Vagina (tissue), 2 donors: ENCODE measurements at regions not wholly inside any gene's neighbourhood (a gene's known extent, or its start where the extent isn't known, plus 50 kb on each side); places are given as distances from the start of the nearest gene placed in this dataset.

ENCODE experiments used
- DNase-seq, 2 donors: peaks; one replicate each; pipeline ENCODE4 v3.0.0-alpha.2; 2017; ENCODE audit errors: extremely low spot score in 2 of 2
- H3K27ac ChIP-seq: fragments of 200-600 bp; sonication (generic); one replicate; pipeline ENCODE4 v1.5.1; 2019
- H3K27me3 ChIP-seq: fragments of 200-600 bp; sonication (generic); one replicate; pipeline ENCODE4 v1.5.1; 2019
- H3K36me3 ChIP-seq, 2 donors: fragments of 200-600 bp; sonication (generic); one replicate each; pipeline ENCODE4 v1.5.1; 2017 to 2019
- H3K4me1 ChIP-seq: fragments of 200-600 bp; sonication (generic); one replicate; pipeline ENCODE4 v1.5.1; 2019
- H3K4me3 ChIP-seq, 2 donors: fragments of 200-600 bp; sonication (generic); 1 replicate in 1 of 2; 2 replicates in 1 of 2; pipeline ENCODE4 v1.5.1; 2016 to 2019
- H3K9me3 ChIP-seq: fragments of 200-600 bp; sonication (generic); one replicate; pipeline ENCODE4 v1.5.1; 2019
- CTCF ChIP-seq, 3 experiments: fragments of 450-650 bp in 2 of 3; fragments of 200-600 bp in 1 of 3; sonication (generic) in 1 of 3; IDR thresholded peaks; one replicate each; pipeline ENCODE4 v1.5.1; 2017 to 2019; ENCODE audit warnings: antibody characterized with exemption in 3 of 3, mild to moderate bottlenecking in 2 of 3, moderate library complexity in 2 of 3
- POLR2A ChIP-seq, 2 donors: fragments of 450-650 bp; IDR thresholded peaks; one replicate each; pipeline ENCODE4 v1.6.1; 2017; ENCODE audit warnings: antibody characterized with exemption in 2 of 2, mild to moderate bottlenecking in 2 of 2, moderate library complexity in 2 of 2
- POLR2AphosphoS5 ChIP-seq, 2 donors: sonication (generic); formaldehyde crosslinking; IDR thresholded peaks; one replicate each; pipeline ENCODE4 v1.9.0; 2017; ENCODE audit warnings: antibody characterized with exemption in 2 of 2, mild to moderate bottlenecking in 2 of 2, low read depth in 1 of 2; ENCODE audit not compliant: insufficient read depth in 1 of 2
- intact Hi-C: fragments of 100-400 bp; cut with DNase I; formaldehyde crosslinking; loops from one replicate; pipeline ENCODE4 v1.15.1; 2023

GRCh38 chr12:13890943-13891342 lies 90.5 kb downstream of the GRIN2B start:
- intact Hi-C loops: no loop called here

GRCh38 chr12:13887779-13888388 lies 93.5 kb downstream of the GRIN2B start:
- Histone ChIP-seq H3K9me3 (no peaks in the 10 kb centered on the region), H3K4me1 (no peaks in the 10 kb centered on the region), H3K36me3 (no peaks in the 10 kb centered on the region), H3K4me3 (no peak overlapping the region), H3K27ac (no peak overlapping the region), H3K27me3 (no peaks in the 10 kb centered on the region)
- TF ChIP-seq CTCF (IDR thresholded peaks at IDR 0.05): no peak
- TF ChIP-seq POLR2A (IDR thresholded peaks at IDR 0.05): no peak
- no peak for TF ChIP-seq POLR2AphosphoS5 (IDR thresholded peaks at IDR 0.05; ENCODE audit: insufficient read depth in 1 of 2, low read depth in 1 of 2)
- DNase-seq: no peak
- intact Hi-C loops: no loop called here

More at GRCh38 chr12:13890943-13891342, 90.5 kb downstream of the GRIN2B start:
- no peaks in the 10 kb centered on the region for H3K4me1 ChIP-seq
- H3K27me3 ChIP-seq: no peaks in the 10 kb centered on the region
- TF ChIP-seq POLR2AphosphoS5 (IDR thresholded peaks at IDR 0.05; ENCODE audit: insufficient read depth in 1 of 2, low read depth in 1 of 2) (no peak), POLR2A (IDR thresholded peaks at IDR 0.05) (no peak), CTCF (IDR thresholded peaks at IDR 0.05) (no peak)
- no peak overlapping the region for H3K4me3 ChIP-seq
- DNase-seq: no peak
- no peaks in the 10 kb centered on the region for H3K9me3 ChIP-seq
- H3K36me3 ChIP-seq: no peaks in the 10 kb centered on the region
- no peak overlapping the region for H3K27ac ChIP-seq

- no peak overlapping the region for H3K27ac ChIP-seq
- H3K27me3 ChIP-seq: no peaks in the 10 kb centered on the region
- DNase-seq: no peak
- no peak for TF ChIP-seq POLR2AphosphoS5 (IDR thresholded peaks at IDR 0.05; ENCODE audit: insufficient read depth in 1 of 2, low read depth in 1 of 2)
- no peak for TF ChIP-seq POLR2A (IDR thresholded peaks at IDR 0.05)
- TF ChIP-seq CTCF (IDR thresholded peaks at IDR 0.05): no peak
- H3K36me3 ChIP-seq: no peaks in the 10 kb centered on the region
- no peaks in the 10 kb centered on the region for H3K9me3 ChIP-seq
- no peak overlapping the region for H3K4me3 ChIP-seq
- no peaks in the 10 kb centered on the region for H3K4me1 ChIP-seq
- intact Hi-C loops: no loop called here
Observed at GRCh38 chr12:13882176-13882575, 99.2 kb downstream of the GRIN2B start.

GRCh38 chr12:13880613-13881012 lies 100.8 kb downstream of the GRIN2B start:
- Histone ChIP-seq H3K27me3 (no peaks in the 10 kb centered on the region), H3K4me3 (no peak overlapping the region), H3K9me3 (no peaks in the 10 kb centered on the region), H3K27ac (no peak overlapping the region), H3K4me1 (no peaks in the 10 kb centered on the region), H3K36me3 (no peaks in the 10 kb centered on the region)
- intact Hi-C loops: no loop called here
- no peak for DNase-seq
- TF ChIP-seq POLR2A (IDR thresholded peaks at IDR 0.05) (no peak), CTCF (IDR thresholded peaks at IDR 0.05) (no peak), POLR2AphosphoS5 (IDR thresholded peaks at IDR 0.05; ENCODE audit: insufficient read depth in 1 of 2, low read depth in 1 of 2) (no peak)

- Histone ChIP-seq H3K27me3 (no peaks in the 10 kb centered on the region), H3K4me3 (no peak overlapping the region), H3K9me3 (no peaks in the 10 kb centered on the region), H3K4me1 (no peaks in the 10 kb centered on the region), H3K36me3 (no peaks in the 10 kb centered on the region), H3K27ac (no peak overlapping the region)
- TF ChIP-seq CTCF (IDR thresholded peaks at IDR 0.05): no peak
- TF ChIP-seq POLR2A (IDR thresholded peaks at IDR 0.05): no peak
- no peak for TF ChIP-seq POLR2AphosphoS5 (IDR thresholded peaks at IDR 0.05; ENCODE audit: insufficient read depth in 1 of 2, low read depth in 1 of 2)
- no peak for DNase-seq
- intact Hi-C loops: no loop called here
Observed at GRCh38 chr12:13875744-13876143, 105.7 kb downstream of the GRIN2B start.
